H1 (cell line): ENCODE measurements at regions not wholly inside any gene's neighbourhood (a gene's known extent, or its start where the extent isn't known, plus 50 kb on each side); places are given as distances from the start of the nearest gene placed in this dataset.

Source experiments
- CTCF ChIA-PET: fragments of 300-600 bp; sonication (Branson Sonifier 250); formaldehyde crosslinking; loops from one replicate; lab custom pipeline; 2021; ENCODE audit not compliant: partially characterized antibody; lab: Charles Lee
- POLR2A ChIA-PET: fragments of 300-600 bp; sonication (Branson Sonifier 250); formaldehyde crosslinking; loops from one replicate; lab custom pipeline; 2021; ENCODE audit warnings: inconsistent platforms; ENCODE audit not compliant: partially characterized antibody; lab: Charles Lee
- DNase-seq, 2 experiments: peaks; one replicate each; pipeline versions ENCODE4 v3.0.0 to v3.0.0-alpha.2; 2010 to 2022; ENCODE audit warnings: low spot score in 2 of 2, low read depth in 1 of 2, mixed read lengths in 1 of 2
- FAIRE-seq: peaks from 2 replicates; lab custom pipeline; 2011; peaks lifted over from hg19 to GRCh38; lab: Jason Lieb, UNC
- H2AFZ ChIP-seq: 2 replicates; pipeline ENCODE4 v1.8.1; 2012; ENCODE audit warnings: low read length, inconsistent platforms
- H2AK5ac ChIP-seq: 2 replicates; pipeline ENCODE4 v1.6.1; 2013; ENCODE audit warnings: low read depth, low read length
- H2BK120ac ChIP-seq: replicated peaks from 2 replicates; pipeline ENCODE3; 2013; ENCODE audit warnings: low read depth, low read length, inconsistent platforms
- H2BK12ac ChIP-seq: 2 replicates; pipeline ENCODE4 v1.6.1; 2013; ENCODE audit warnings: low read depth, low read length
- H2BK15ac ChIP-seq: 2 replicates; pipeline ENCODE4 v1.6.1; 2013; ENCODE audit warnings: low read length
- H2BK20ac ChIP-seq: 2 replicates; pipeline ENCODE4 v1.6.1; 2013; ENCODE audit warnings: low read length
- H2BK5ac ChIP-seq: 2 replicates; pipeline ENCODE4 v1.6.1; 2013; ENCODE audit warnings: low read depth, low read length
- H3K14ac ChIP-seq: 2 replicates; pipeline ENCODE4 v1.6.1; 2013; ENCODE audit warnings: inconsistent platforms; ENCODE audit not compliant: insufficient read length
- H3K18ac ChIP-seq: 2 replicates; pipeline ENCODE4 v1.6.1; 2013; ENCODE audit warnings: low read length; ENCODE audit errors: extremely low read depth
- H3K23ac ChIP-seq: 2 replicates; pipeline ENCODE4 v1.6.1; 2013; ENCODE audit warnings: inconsistent platforms; ENCODE audit not compliant: insufficient read length
- H3K23me2 ChIP-seq: 2 replicates; pipeline ENCODE4 v1.6.1; 2013; ENCODE audit warnings: low read depth, low read length
- H3K27ac ChIP-seq: 2 replicates; pipeline ENCODE4 v1.6.1; 2011; ENCODE audit warnings: low read depth, low read length, inconsistent platforms
- H3K27me3 ChIP-seq, 4 experiments: replicated peaks in 1 of 4; 1 replicate in 1 of 4; 2 replicates in 3 of 4; pipeline versions ENCODE4 v1.6.1 to v1.8.1; 2011 to 2013; ENCODE audit warnings: low read length in 3 of 4, mild to moderate bottlenecking in 3 of 4, inconsistent platforms in 2 of 4, mixed read lengths in 2 of 4, moderate library complexity in 1 of 4; ENCODE audit not compliant: control insufficient read depth in 3 of 4, insufficient read depth in 3 of 4; ENCODE audit errors: extremely low read depth in 1 of 4
- H3K36me3 ChIP-seq, 4 experiments: 2 replicates each; pipeline versions ENCODE4 v1.6.1 to v1.8.1; 2011 to 2013; ENCODE audit warnings: mild to moderate bottlenecking in 4 of 4, low read length in 3 of 4, moderate library complexity in 2 of 4, control low read depth in 1 of 4, inconsistent platforms in 1 of 4; ENCODE audit not compliant: insufficient read depth in 4 of 4, control insufficient read depth in 2 of 4
- H3K4ac ChIP-seq: replicated peaks from 2 replicates; pipeline ENCODE3; 2013; ENCODE audit warnings: low read length, low read depth, mixed read lengths, inconsistent platforms; ENCODE audit not compliant: insufficient read length
- H3K4me1 ChIP-seq, 4 experiments: replicated peaks in 1 of 4; 1 replicate in 1 of 4; 2 replicates in 3 of 4; pipeline versions ENCODE4 v1.6.1 to v1.8.1; 2011 to 2013; ENCODE audit warnings: low read length in 3 of 4, inconsistent platforms in 2 of 4, mixed read lengths in 1 of 4; ENCODE audit not compliant: insufficient read depth in 4 of 4, control insufficient read depth in 3 of 4
- H3K4me2 ChIP-seq, 2 experiments: 2 replicates each; pipeline versions ENCODE4 v1.6.1 to v1.8.1; 2011 to 2013; ENCODE audit warnings: low read depth in 2 of 2, low read length in 2 of 2, control low read depth in 1 of 2, inconsistent platforms in 1 of 2, mild to moderate bottlenecking in 1 of 2; ENCODE audit not compliant: insufficient read depth in 1 of 2
- H3K4me3 ChIP-seq, 4 experiments: fragments of 200-600, 300-600 bp in 1 of 4; sonication (generic), shearing (Covaris generic), sonication (Bioruptor Twin) in 1 of 4; 2 replicates each; pipeline versions ENCODE4 v1.5.1 to v1.8.1; 2011 to 2016; ENCODE audit warnings: low read length in 4 of 4, low read depth in 3 of 4, control low read depth in 2 of 4, inconsistent platforms in 2 of 4, mild to moderate bottlenecking in 2 of 4, mixed read lengths in 1 of 4, moderate library complexity in 1 of 4; ENCODE audit not compliant: insufficient read depth in 2 of 4; ENCODE audit errors: extremely low read depth in 1 of 4
- H3K56ac ChIP-seq: replicated peaks from 2 replicates; pipeline ENCODE3; 2013; ENCODE audit warnings: low read depth, mild to moderate bottlenecking, mixed read lengths, low read length, inconsistent platforms; ENCODE audit not compliant: insufficient read length
- H3K79me1 ChIP-seq: 2 replicates; pipeline ENCODE4 v1.6.1; 2013; ENCODE audit warnings: low read depth, low read length, control low read depth
- H3K79me2 ChIP-seq, 2 experiments: 2 replicates each; pipeline versions ENCODE4 v1.6.1 to v1.8.1; 2012 to 2013; ENCODE audit warnings: low read length in 2 of 2, mild to moderate bottlenecking in 2 of 2, inconsistent platforms in 1 of 2; ENCODE audit not compliant: insufficient read depth in 2 of 2, control insufficient read depth in 1 of 2
- H3K9ac ChIP-seq, 4 experiments: replicated peaks in 1 of 4; 1 replicate in 1 of 4; 2 replicates in 3 of 4; pipeline versions ENCODE4 v1.6.1 to v1.8.1; 2011 to 2013; ENCODE audit warnings: low read depth in 3 of 4, low read length in 3 of 4, control low read depth in 2 of 4, mild to moderate bottlenecking in 2 of 4, moderate library complexity in 2 of 4, inconsistent platforms in 1 of 4; ENCODE audit errors: extremely low read depth in 1 of 4
- H3K9me3 ChIP-seq, 2 experiments: 2 replicates each; pipeline versions ENCODE4 v1.6.1 to v1.8.1; 2012 to 2013; ENCODE audit warnings: mild to moderate bottlenecking in 2 of 2, moderate library complexity in 2 of 2, control low read depth in 1 of 2, inconsistent platforms in 1 of 2, low read depth in 1 of 2, low read length in 1 of 2, mixed read lengths in 1 of 2; ENCODE audit not compliant: insufficient read depth in 2 of 2
- H4K20me1 ChIP-seq, 2 experiments: replicated peaks in 1 of 2; 2 replicates each; pipeline versions ENCODE3 to v1.8.1; 2011 to 2013; ENCODE audit warnings: inconsistent platforms in 2 of 2, low read length in 2 of 2, mild to moderate bottlenecking in 1 of 2; ENCODE audit not compliant: insufficient read depth in 2 of 2, control insufficient read depth in 1 of 2
- H4K5ac ChIP-seq: 2 replicates; pipeline ENCODE4 v1.6.1; 2013; ENCODE audit warnings: low read length, low read depth, mixed read lengths, inconsistent platforms; ENCODE audit not compliant: insufficient read length
- H4K8ac ChIP-seq: 2 replicates; pipeline ENCODE4 v1.8.0; 2013; ENCODE audit warnings: mild to moderate bottlenecking, moderate library complexity, low read length, inconsistent platforms; ENCODE audit not compliant: insufficient read depth; ENCODE audit errors: extremely low read depth
- H4K91ac ChIP-seq: replicated peaks from 2 replicates; pipeline ENCODE3; 2013; ENCODE audit warnings: low read length, mixed read lengths, inconsistent platforms; ENCODE audit not compliant: insufficient read length
- ASH2L ChIP-seq: fragments of 200-600, 300-600 bp; sonication (generic); IDR thresholded peaks from one replicate; pipeline ENCODE4 v1.7.1; 2017; ENCODE audit warnings: low read length
- ATF2 ChIP-seq: IDR thresholded peaks from 2 replicates; pipeline ENCODE4 v1.6.1; 2012; ENCODE audit warnings: low read length, inconsistent platforms
- CBX5 ChIP-seq: fragments of 300-800, 300-1000 bp; sonication (generic); IDR thresholded peaks from 2 replicates; pipeline ENCODE4 v1.7.1; 2016; ENCODE audit warnings: antibody characterized with exemption, low read length, low read depth
- CTCF ChIP-seq, 3 experiments: IDR thresholded peaks; 1 replicate in 2 of 3; 2 replicates in 1 of 3; pipeline versions ENCODE4 v1.5.1 to v1.6.1; 2011; ENCODE audit warnings: low read length in 3 of 3, mild to moderate bottlenecking in 3 of 3, inconsistent platforms in 2 of 3, low read depth in 1 of 3, moderate library complexity in 1 of 3; ENCODE audit not compliant: insufficient read depth in 1 of 3; ENCODE audit errors: control extremely low read depth in 1 of 3
- GTF2F1 ChIP-seq: IDR thresholded peaks from 2 replicates; pipeline ENCODE4 v1.6.1; 2012; ENCODE audit warnings: low read depth, low read length, improper control_type of control experiment, borderline replicate concordance
- HDAC6 ChIP-seq: IDR thresholded peaks from one replicate; pipeline ENCODE4 v1.7.1; 2012; ENCODE audit warnings: low read depth, mild to moderate bottlenecking, inconsistent platforms, low read length, moderate library complexity
- JUND ChIP-seq: IDR thresholded peaks from 2 replicates; pipeline ENCODE4 v1.6.1; 2011; ENCODE audit warnings: mild to moderate bottlenecking, improper control_type of control experiment, low read length
- RFX5 ChIP-seq: IDR thresholded peaks from 2 replicates; pipeline ENCODE4 v1.6.1; 2011; ENCODE audit warnings: low read depth, low read length, improper control_type of control experiment, borderline replicate concordance
- SIN3A ChIP-seq, 2 experiments: IDR thresholded peaks in 1 of 2; conservative IDR thresholded peaks in 1 of 2; 2 replicates each; pipeline ENCODE4 v1.6.1; 2011 to 2012; ENCODE audit warnings: low read length in 2 of 2, improper control_type of control experiment in 1 of 2, low read depth in 1 of 2, mild to moderate bottlenecking in 1 of 2
- SIX5 ChIP-seq: IDR thresholded peaks from 2 replicates; pipeline ENCODE4 v1.6.1; 2011; ENCODE audit warnings: mild to moderate bottlenecking, low read depth, low read length
- TCF12 ChIP-seq: IDR thresholded peaks from 2 replicates; pipeline ENCODE4 v1.6.1; 2011; ENCODE audit warnings: low read depth, mild to moderate bottlenecking, low read length
- TEAD4 ChIP-seq: IDR thresholded peaks from 2 replicates; pipeline ENCODE4 v1.6.1; 2012; ENCODE audit warnings: low read depth, low read length, inconsistent platforms, mixed read lengths

GRCh38 chr1:87744763-87745162 lies 416.1 kb downstream of the LMO4 start:
- no peak overlapping the region for H3K4ac ChIP-seq
- POLR2A ChIA-PET: no interaction called here
- TF ChIP-seq ATF2 (no peak), GTF2F1 (no peak), JUND (no peak), RFX5 (no peak), CBX5 (no peak), TEAD4 (no peak), SIN3A (conservative IDR thresholded peaks at IDR 0.05 in 1 of 2, IDR thresholded peaks at IDR 0.05 in 1 of 2; ENCODE audit: low read depth in 1 of 2, low read length in 2 of 2) (no peak), SIX5 (no peak), ASH2L (no peak), HDAC6 (no peak), CTCF (IDR thresholded peaks at IDR 0.05; ENCODE audit: control extremely low read depth in 1 of 3, insufficient read depth in 1 of 3, low read depth in 1 of 3, low read length in 3 of 3) (no peak), TCF12 (no peak)

More at GRCh38 chr1:87744763-87745162, 416.1 kb downstream of the LMO4 start:
- H3K18ac ChIP-seq: no peak overlapping the region
- no peak overlapping the region for H3K4me2 ChIP-seq
- H3K23ac ChIP-seq: no peak overlapping the region
- no peaks in the 10 kb centered on the region for H3K9me3 ChIP-seq
- no peaks in the 10 kb centered on the region for H3K79me2 ChIP-seq
- H3K23me2 ChIP-seq: no peaks in the 10 kb centered on the region
- H2BK15ac ChIP-seq: no peak overlapping the region
- no peak overlapping the region for H2BK120ac ChIP-seq
- no peak overlapping the region for H3K9ac ChIP-seq
- H3K56ac ChIP-seq: no peak overlapping the region
- H2BK12ac ChIP-seq: no peak overlapping the region
- H2AK5ac ChIP-seq: no peak overlapping the region
- no peak overlapping the region for H4K8ac ChIP-seq
- no peaks in the 10 kb centered on the region for H3K79me1 ChIP-seq
- no peak overlapping the region for H3K27ac ChIP-seq
- H4K91ac ChIP-seq: no peak overlapping the region
- H2AFZ ChIP-seq: no peak overlapping the region
- no peak for DNase-seq
- no peaks in the 10 kb centered on the region for H3K27me3 ChIP-seq
- no peak overlapping the region for H3K14ac ChIP-seq
- no peaks in the 10 kb centered on the region for H3K36me3 ChIP-seq
- H4K20me1 ChIP-seq: no peaks in the 10 kb centered on the region
- H3K4me1 ChIP-seq: no peaks in the 10 kb centered on the region; a peak in 2 of 7 replicates
- no peak overlapping the region for H2BK20ac ChIP-seq
- H4K5ac ChIP-seq: no peak overlapping the region
- no peak for FAIRE-seq
- no peak overlapping the region for H3K4me3 ChIP-seq
- H2BK5ac ChIP-seq: no peak overlapping the region
- CTCF ChIA-PET: interaction anchor here (1.2 to 1.3 kb wide), 2 partner anchors 18 to 68 kb away, joined by 3 read pairs; no protein-coding TSS in a partner anchor
